ENCODE measurements at regions not wholly inside any gene's neighbourhood (a gene's known extent, or its start where the extent isn't known, plus 50 kb on each side); places are given as distances from the start of the nearest gene placed in this dataset.

- no peaks in the 10 kb centered on the region for H3K36me3 ChIP-seq (replicated peaks; ENCODE audit: low read depth, low read length)
- H3K4me2 ChIP-seq (ENCODE audit: low read length), result no peak overlapping the region
- 0 out of 2 replicates have a peak, but pooled peaks cover 12% of the 10 kb centered on the region for H3K27me3 ChIP-seq (ENCODE audit: low read depth, low read length)
- H2AFZ ChIP-seq (ENCODE audit: low read depth, low read length), result no peak overlapping the region
- H3K27ac ChIP-seq (ENCODE audit: low read length), result no peak overlapping the region
- H4K20me1 ChIP-seq (ENCODE audit: insufficient read depth, low read length), result no peaks in the 10 kb centered on the region
- TF ChIP-seq CTCF (IDR thresholded peaks at IDR 0.05; ENCODE audit: low read depth, low read length), result peak; percentile 39
- no peak for TF ChIP-seq EZH2phosphoT487 (IDR thresholded peaks at IDR 0.05; ENCODE audit: low read depth)
- no peaks in the 10 kb centered on the region for H3K9me3 ChIP-seq (ENCODE audit: insufficient read depth, low read length)
- no peaks in the 10 kb centered on the region for H3K4me1 ChIP-seq (ENCODE audit: low read length)
- no peak overlapping the region for H3K9ac ChIP-seq (ENCODE audit: low read length)
- H3K4me3 ChIP-seq (ENCODE audit: low read length), result no peak overlapping the region
- H3K79me2 ChIP-seq (ENCODE audit: low read length), result no peaks in the 10 kb centered on the region
These were observed 184.0 kb upstream of the GDNF start for GRCh38 chr5:38023799-38024198.

- H3K4me2 ChIP-seq (ENCODE audit: low read length), result no peak overlapping the region
- no peaks in the 10 kb centered on the region for H3K4me1 ChIP-seq (ENCODE audit: low read length)
- no peak for TF ChIP-seq EZH2phosphoT487 (IDR thresholded peaks at IDR 0.05; ENCODE audit: low read depth)
- TF ChIP-seq CTCF (IDR thresholded peaks at IDR 0.05; ENCODE audit: low read depth, low read length), result no peak
- H3K79me2 ChIP-seq (ENCODE audit: low read length), result no peaks in the 10 kb centered on the region
- H3K27me3 ChIP-seq (ENCODE audit: low read depth, low read length), result 0 out of 2 replicates have a peak, but pooled peaks cover 12% of the 10 kb centered on the region
- H2AFZ ChIP-seq (ENCODE audit: low read depth, low read length), result no peak overlapping the region
- H3K9me3 ChIP-seq (ENCODE audit: insufficient read depth, low read length), result no peaks in the 10 kb centered on the region
- H3K4me3 ChIP-seq (ENCODE audit: low read length), result no peak overlapping the region
- H3K36me3 ChIP-seq (replicated peaks; ENCODE audit: low read depth, low read length), result no peaks in the 10 kb centered on the region
- H3K27ac ChIP-seq (ENCODE audit: low read length), result no peak overlapping the region
- no peak overlapping the region for H3K9ac ChIP-seq (ENCODE audit: low read length)
- no peaks in the 10 kb centered on the region for H4K20me1 ChIP-seq (ENCODE audit: insufficient read depth, low read length)
These were observed 183.5 kb upstream of the GDNF start for GRCh38 chr5:38023371-38023770.

- Histone ChIP-seq H3K79me2 (ENCODE audit: low read length) (no peaks in the 10 kb centered on the region), H3K9ac (ENCODE audit: low read length) (no peak overlapping the region), H3K36me3 (replicated peaks; ENCODE audit: low read depth, low read length) (no peaks in the 10 kb centered on the region), H4K20me1 (ENCODE audit: insufficient read depth, low read length) (no peaks in the 10 kb centered on the region), H3K27ac (ENCODE audit: low read length) (no peak overlapping the region), H3K27me3 (ENCODE audit: low read depth, low read length) (0 out of 2 replicates have a peak, but pooled peaks cover 12% of the 10 kb centered on the region), H3K4me1 (ENCODE audit: low read length) (no peaks in the 10 kb centered on the region), H3K4me3 (ENCODE audit: low read length) (no peak overlapping the region), H3K9me3 (ENCODE audit: insufficient read depth, low read length) (no peaks in the 10 kb centered on the region), H3K4me2 (ENCODE audit: low read length) (no peak overlapping the region), H2AFZ (ENCODE audit: low read depth, low read length) (no peak overlapping the region)
- no peak for TF ChIP-seq EZH2phosphoT487 (IDR thresholded peaks at IDR 0.05; ENCODE audit: low read depth)
- no peak for TF ChIP-seq CTCF (IDR thresholded peaks at IDR 0.05; ENCODE audit: low read depth, low read length)
These were observed 182.8 kb upstream of the GDNF start for GRCh38 chr5:38022631-38023030.

- Histone ChIP-seq H3K27ac (ENCODE audit: low read length) (no peak overlapping the region), H3K4me3 (ENCODE audit: low read length) (no peak overlapping the region), H3K9me3 (ENCODE audit: insufficient read depth, low read length) (no peaks in the 10 kb centered on the region), H2AFZ (ENCODE audit: low read depth, low read length) (no peak overlapping the region), H3K27me3 (ENCODE audit: low read depth, low read length) (peaks cover 25% of the 10 kb centered on the region), H3K9ac (ENCODE audit: low read length) (no peak overlapping the region), H3K36me3 (replicated peaks; ENCODE audit: low read depth, low read length) (no peaks in the 10 kb centered on the region), H3K4me2 (ENCODE audit: low read length) (no peak overlapping the region), H4K20me1 (ENCODE audit: insufficient read depth, low read length) (no peaks in the 10 kb centered on the region), H3K79me2 (ENCODE audit: low read length) (no peaks in the 10 kb centered on the region), H3K4me1 (ENCODE audit: low read length) (no peaks in the 10 kb centered on the region)
- TF ChIP-seq CTCF (IDR thresholded peaks at IDR 0.05; ENCODE audit: low read depth, low read length), result no peak
- TF ChIP-seq EZH2phosphoT487 (IDR thresholded peaks at IDR 0.05; ENCODE audit: low read depth), result no peak
These were observed 178.2 kb upstream of the GDNF start for GRCh38 chr5:38018016-38018415.

Data from OCI-LY3 (cell line).